KOPT-K1 (cell line): ENCODE measurements at regions not wholly inside any gene's neighbourhood (a gene's known extent, or its start where the extent isn't known, plus 50 kb on each side); places are given as distances from the start of the nearest gene placed in this dataset.
"Not testable (repeated sequence)": the region's sequence is repeated elsewhere in the genome, so short reads cannot be mapped to it uniquely, and the experiment has no call there.

ENCODE experiments used
- H3K27ac ChIP-seq: fragments of 200-600 bp; sonication (generic); 2 replicates; pipeline ENCODE4 v1.5.1; 2016; ENCODE audit warnings: antibody characterized with exemption, mild to moderate bottlenecking, low read depth, low read length; ENCODE audit not compliant: poor library complexity, severe bottlenecking
- H3K36me3 ChIP-seq: fragments of 200-600 bp; sonication (generic); 2 replicates; pipeline ENCODE4 v1.5.1; 2017; ENCODE audit warnings: antibody characterized with exemption, mild to moderate bottlenecking, low read length, moderate library complexity; ENCODE audit not compliant: insufficient read depth
- H3K9me3 ChIP-seq: fragments of 200-600 bp; sonication (generic); 2 replicates; pipeline ENCODE4 v1.5.1; 2017; ENCODE audit warnings: antibody characterized with exemption, low read length, mild to moderate bottlenecking; ENCODE audit not compliant: insufficient read depth, poor library complexity, severe bottlenecking

- Histone ChIP-seq H3K27ac (no peak overlapping the region), H3K9me3 (no peaks in the 10 kb centered on the region), H3K36me3 (no peaks in the 10 kb centered on the region)
Observed at GRCh38 chr13:18739310-18739709, 442.3 kb downstream of the TUBA3C start.

DNA sequence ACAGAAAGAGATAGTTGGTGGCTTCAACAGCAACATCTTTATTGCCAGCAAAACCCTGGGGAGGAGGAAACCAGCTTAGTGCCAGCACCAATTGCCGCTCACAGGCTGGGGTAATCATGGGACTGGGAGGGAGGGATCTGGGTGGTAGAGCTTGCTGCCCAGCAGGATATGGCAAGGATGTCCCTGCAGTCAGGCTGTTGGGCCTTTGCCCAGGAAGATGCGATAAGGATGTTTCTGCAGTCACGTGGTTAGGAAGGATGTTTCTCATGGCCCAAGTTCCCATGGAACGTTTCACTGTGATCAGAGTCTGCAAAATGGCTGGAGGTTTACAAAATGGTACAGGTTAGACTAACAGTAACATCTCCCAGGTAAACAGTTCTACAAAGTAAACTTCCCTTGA, 443.5 kb downstream of the TUBA3C start:
- H3K9me3 ChIP-seq, H3K27ac ChIP-seq, H3K36me3 ChIP-seq: not testable (repeated sequence)

DNA sequence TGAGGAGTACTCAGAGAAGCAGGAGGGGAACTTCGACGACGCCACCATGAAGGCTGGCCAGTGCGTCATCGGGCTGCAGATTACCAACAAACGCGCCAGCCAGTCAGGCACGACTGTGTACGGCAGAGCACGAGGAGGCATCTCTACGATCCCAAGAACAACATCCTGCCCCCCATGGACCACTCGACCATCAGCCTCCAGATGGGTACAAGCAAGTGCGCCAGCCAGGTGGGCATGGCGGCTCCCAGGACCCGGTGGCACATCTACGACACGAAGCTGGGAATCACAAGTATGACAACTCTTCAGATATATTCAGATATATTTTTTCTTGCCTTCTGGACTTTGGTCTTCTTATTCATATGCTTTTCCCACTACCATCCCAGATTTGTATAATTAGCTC, 454.5 kb downstream of the TUBA3C start:
- H3K9me3 ChIP-seq, H3K36me3 ChIP-seq, H3K27ac ChIP-seq: not testable (repeated sequence)

GRCh38 chr13:18726524-18726923, 455.1 kb downstream of the TUBA3C start:
- not testable (repeated sequence) for H3K27ac ChIP-seq, H3K36me3 ChIP-seq, H3K9me3 ChIP-seq

GRCh38 chr13:18725242-18725822, 456.3 kb downstream of the TUBA3C start:
- not testable (repeated sequence) for H3K9me3 ChIP-seq, H3K27ac ChIP-seq, H3K36me3 ChIP-seq

GRCh38 chr13:18714889-18715288, 466.7 kb downstream of the TUBA3C start:
- Histone ChIP-seq H3K9me3 (no peaks in the 10 kb centered on the region), H3K27ac (no peak overlapping the region), H3K36me3 (no peaks in the 10 kb centered on the region)

DNA sequence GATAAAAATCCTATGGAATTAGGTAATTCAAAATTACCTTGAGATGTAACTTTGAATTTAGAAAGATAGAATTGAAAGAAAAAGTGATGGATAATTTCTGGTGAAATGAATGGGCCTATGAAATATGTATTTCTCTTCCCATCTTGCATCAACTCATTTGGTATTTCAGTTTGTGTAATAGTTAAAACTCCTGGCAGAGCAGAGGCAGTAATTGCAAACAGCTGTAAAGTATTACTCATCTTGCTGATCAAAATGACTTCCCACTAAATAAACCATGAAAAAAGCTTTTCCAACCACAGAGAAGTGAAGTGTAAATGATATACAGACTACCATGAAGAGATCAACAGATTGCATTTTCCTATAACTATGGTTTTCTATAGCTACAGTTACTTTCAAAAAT, 471.0 kb downstream of the TUBA3C start:
- H3K36me3 ChIP-seq, H3K27ac ChIP-seq, H3K9me3 ChIP-seq: not testable (repeated sequence)

DNA sequence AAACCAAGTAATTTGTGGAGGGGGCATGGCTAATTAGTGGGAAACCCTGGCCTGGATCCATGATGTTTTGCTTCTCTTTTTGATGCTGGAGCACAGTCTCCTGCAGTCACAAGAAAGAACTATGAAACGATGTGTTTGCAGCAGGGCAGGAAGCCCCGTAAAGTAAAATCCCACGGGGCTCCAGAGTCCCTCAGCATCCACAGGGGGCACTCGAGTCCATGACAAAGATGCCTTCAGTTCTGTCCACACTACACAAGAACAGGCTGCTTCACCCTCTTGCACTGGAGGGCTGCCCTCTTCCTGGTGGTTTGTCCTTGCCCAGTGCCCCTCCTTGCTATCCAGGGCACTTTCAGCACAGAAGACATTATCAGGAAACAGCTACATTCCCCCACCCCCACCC, 475.1 kb downstream of the TUBA3C start:
- not testable (repeated sequence) for H3K27ac ChIP-seq, H3K9me3 ChIP-seq, H3K36me3 ChIP-seq

DNA sequence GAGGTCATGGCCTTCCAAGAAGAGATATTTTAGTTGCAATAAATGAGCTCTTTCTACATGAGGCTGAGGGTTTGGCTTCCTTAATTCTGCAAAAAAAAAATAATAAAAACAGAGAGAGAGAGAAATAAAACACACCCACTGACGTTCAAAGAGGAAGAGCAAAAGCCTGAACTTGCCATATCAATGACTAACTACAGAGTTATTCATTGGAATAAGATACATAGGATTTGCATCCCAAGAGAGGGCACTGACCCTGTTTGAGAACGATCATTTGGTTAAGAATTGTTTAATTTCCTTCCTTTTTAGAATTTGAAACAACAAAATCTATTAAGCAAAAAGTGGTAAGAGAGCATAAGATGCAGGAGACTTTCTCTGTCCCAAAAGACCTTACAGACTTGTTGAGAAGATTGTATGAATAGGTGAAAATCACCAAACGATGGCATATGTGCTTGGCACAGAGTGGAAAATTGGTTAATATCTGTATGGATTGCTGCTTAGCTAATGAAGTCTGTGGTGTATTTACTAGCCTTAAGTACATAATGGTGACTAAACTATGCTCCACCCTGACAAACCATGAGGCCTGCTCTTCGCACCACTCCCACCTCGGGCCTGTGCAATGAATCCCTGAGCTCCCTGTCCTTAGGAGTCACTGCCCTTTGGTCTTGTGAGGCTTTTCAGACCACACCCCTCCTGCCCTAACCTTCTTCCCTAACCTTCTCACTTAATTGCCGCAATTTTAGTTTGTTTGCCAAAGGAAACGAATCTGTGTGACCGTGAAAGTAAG, 479.0 kb downstream of the TUBA3C start:
- not testable (repeated sequence) for H3K27ac ChIP-seq, H3K36me3 ChIP-seq, H3K9me3 ChIP-seq

- not testable (repeated sequence) for H3K36me3 ChIP-seq, H3K9me3 ChIP-seq
Observed at GRCh38 chr13:18698332-18698731, 483.3 kb downstream of the TUBA3C start.

DNA sequence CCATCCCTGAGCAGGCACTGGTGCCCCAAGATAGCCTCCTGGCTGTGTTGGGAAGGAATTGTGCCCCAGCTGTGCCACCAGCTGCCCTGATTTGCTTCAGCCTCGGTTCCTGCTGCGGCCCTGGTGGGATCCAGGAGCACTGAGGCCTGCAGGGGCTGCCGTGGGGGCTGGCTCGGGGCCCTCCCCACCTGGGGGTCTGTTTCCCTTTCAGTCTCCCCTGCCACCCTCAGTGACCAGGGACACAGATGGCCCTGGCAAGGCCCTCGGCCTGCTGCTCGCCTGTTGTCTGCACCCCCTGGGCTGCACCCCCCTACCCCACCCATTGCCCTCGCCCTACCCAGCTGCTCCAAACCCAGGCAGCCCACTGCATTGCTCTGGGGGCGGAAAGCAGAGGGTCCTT, 483.8 kb downstream of the TUBA3C start:
- not testable (repeated sequence) for H3K36me3 ChIP-seq, H3K27ac ChIP-seq, H3K9me3 ChIP-seq

More at GRCh38 chr13:18698332-18698731, 483.3 kb downstream of the TUBA3C start:
- not testable (repeated sequence) for H3K27ac ChIP-seq

GRCh38 chr13:18697221-18697620, 484.4 kb downstream of the TUBA3C start:
- not testable (repeated sequence) for H3K27ac ChIP-seq

DNA sequence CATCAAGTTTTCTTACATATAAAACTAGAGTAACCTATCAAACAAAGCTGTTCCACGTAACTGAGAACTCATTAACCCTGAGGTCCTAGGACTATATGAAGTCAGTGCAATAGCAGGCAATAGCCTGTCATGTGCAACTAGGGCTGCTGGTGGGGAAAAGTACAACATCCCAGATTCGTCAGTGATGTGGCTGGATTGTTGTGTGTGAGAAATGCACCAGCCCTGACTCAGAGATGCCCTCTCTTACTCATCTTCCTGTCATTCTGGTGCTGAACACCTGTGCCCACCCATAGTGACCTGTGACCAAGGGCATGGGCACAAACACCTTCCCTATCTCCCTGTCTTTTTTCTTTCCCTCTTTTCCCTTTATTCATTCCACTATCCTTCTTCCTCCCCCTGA, 504.2 kb downstream of the TUBA3C start:
- H3K27ac ChIP-seq, H3K36me3 ChIP-seq, H3K9me3 ChIP-seq: not testable (repeated sequence)

More at GRCh38 chr13:18697221-18697620, 484.4 kb downstream of the TUBA3C start:
- H3K9me3 ChIP-seq, H3K36me3 ChIP-seq: not testable (repeated sequence)

GRCh38 chr13:18675268-18675667, 506.4 kb downstream of the TUBA3C start:
- not testable (repeated sequence) for H3K36me3 ChIP-seq, H3K27ac ChIP-seq, H3K9me3 ChIP-seq

DNA sequence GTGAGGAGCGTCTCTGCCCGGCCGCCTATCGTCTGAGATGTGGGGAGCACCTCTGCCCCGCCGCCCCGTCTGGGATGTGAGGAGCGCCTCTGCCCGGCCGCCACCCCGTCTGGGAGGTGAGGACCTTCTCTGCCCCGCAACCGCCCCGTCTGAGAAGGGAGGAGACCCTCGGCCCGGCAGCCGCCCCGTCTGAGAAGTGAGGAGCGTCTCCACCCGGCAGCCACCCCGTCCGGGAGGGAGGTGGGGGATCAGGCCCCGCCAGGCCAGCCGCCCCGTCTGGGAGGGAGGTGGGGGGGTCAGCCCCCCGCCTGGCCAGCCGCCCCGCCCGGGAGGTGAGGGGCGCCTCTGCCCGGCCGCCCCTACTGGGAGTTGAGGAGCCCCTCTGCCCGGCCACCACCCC, 507.8 kb downstream of the TUBA3C start:
- not testable (repeated sequence) for H3K36me3 ChIP-seq, H3K9me3 ChIP-seq, H3K27ac ChIP-seq

GRCh38 chr13:18666585-18666984, 515.0 kb downstream of the TUBA3C start:
- H3K9me3 ChIP-seq, H3K36me3 ChIP-seq, H3K27ac ChIP-seq: not testable (repeated sequence)
